HG02571 (cell line): ENCODE measurements at regions not wholly inside any gene's neighbourhood (a gene's known extent, or its start where the extent isn't known, plus 50 kb on each side); places are given as distances from the start of the nearest gene placed in this dataset.
"Not testable (repeated sequence)": the region's sequence is repeated elsewhere in the genome, so short reads cannot be mapped to it uniquely, and the experiment has no call there.

ENCODE experiments used
- ATAC-seq: cut with Tn5 transposase; IDR thresholded peaks from one replicate; pipeline ENCODE4 v1.9.1; 2021; ENCODE audit warnings: mild to moderate bottlenecking, moderate library complexity; ENCODE audit not compliant: unreplicated experiment

GRCh38 chr2:156915332-156915731 is 342.2 kb upstream of the GALNT5 start:
- ATAC-seq, result no peak

- no peak for ATAC-seq
Measured at GRCh38 chr2:156918410-156918809, 339.1 kb upstream of the GALNT5 start.

GRCh38 chr2:156930423-156930822 is 327.1 kb upstream of the GALNT5 start:
- ATAC-seq, result no peak

GRCh38 chr2:156933645-156934225 is 323.8 kb upstream of the GALNT5 start:
- no peak for ATAC-seq

GRCh38 chr2:156935616-156936015 is 321.9 kb upstream of the GALNT5 start:
- no peak for ATAC-seq

GRCh38 chr2:156937430-156937829 is 320.1 kb upstream of the GALNT5 start:
- no peak for ATAC-seq

- ATAC-seq, result no peak
Measured at GRCh38 chr2:156944871-156945270, 312.6 kb upstream of the GALNT5 start.

- no peak for ATAC-seq
Measured at GRCh38 chr2:156947261-156947660, 310.2 kb upstream of the GALNT5 start.

GRCh38 chr2:156955701-156956100 is 301.8 kb upstream of the GALNT5 start:
- ATAC-seq, result no peak

- ATAC-seq, result no peak
Measured at GRCh38 chr2:156956161-156956560, 301.3 kb upstream of the GALNT5 start.

GRCh38 chr2:156958374-156958773 is 299.1 kb upstream of the GALNT5 start:
- ATAC-seq, result no peak

- no peak for ATAC-seq
Measured at GRCh38 chr2:156959481-156959880, 298.0 kb upstream of the GALNT5 start.

GRCh38 chr2:156982615-156983014 is 274.9 kb upstream of the GALNT5 start:
- ATAC-seq, result no peak

GRCh38 chr2:156986339-156986988 is 271.0 kb upstream of the GALNT5 start:
- ATAC-seq, result no peak

- ATAC-seq, result no peak
Measured at GRCh38 chr2:156999661-157000060, 257.8 kb upstream of the GALNT5 start.

GRCh38 chr2:157004789-157005188 is 252.7 kb upstream of the GALNT5 start:
- no peak for ATAC-seq

- ATAC-seq, result no peak
Measured at GRCh38 chr2:157015015-157015575, 242.4 kb upstream of the GALNT5 start.

GRCh38 chr2:157023264-157023663 is 234.2 kb upstream of the GALNT5 start:
- not testable (repeated sequence) for ATAC-seq

GRCh38 chr2:157024129-157024528 is 233.4 kb upstream of the GALNT5 start:
- no peak for ATAC-seq

GRCh38 chr2:157032017-157032416 is 225.5 kb upstream of the GALNT5 start:
- ATAC-seq, result no peak

- ATAC-seq, result no peak
Measured at GRCh38 chr2:157036726-157037125, 220.8 kb upstream of the GALNT5 start.

- no peak for ATAC-seq
Measured at GRCh38 chr2:157043786-157044185, 213.7 kb upstream of the GALNT5 start.

GRCh38 chr2:157046396-157046795 is 211.1 kb upstream of the GALNT5 start:
- no peak for ATAC-seq
